Liver (tissue), 8 donors: ENCODE measurements at regions not wholly inside any gene's neighbourhood (a gene's known extent, or its start where the extent isn't known, plus 50 kb on each side); places are given as distances from the start of the nearest gene placed in this dataset.

Experiments used
- DNase-seq: peaks from one replicate; pipeline ENCODE4 v3.0.0-alpha.2; 2017; ENCODE audit warnings: low spot score
- H3K27ac ChIP-seq, 2 donors: one replicate each; pipeline ENCODE4 v1.7.0; 2013; ENCODE audit warnings: inconsistent platforms in 2 of 2, low read length in 2 of 2, control low read depth in 1 of 2, low read depth in 1 of 2, mild to moderate bottlenecking in 1 of 2
- H3K27me3 ChIP-seq, 4 donors: one replicate each; pipeline versions ENCODE4 v1.6.1 to v1.7.0; 2013; ENCODE audit warnings: low read length in 3 of 4, inconsistent platforms in 1 of 4, mild to moderate bottlenecking in 1 of 4, moderate library complexity in 1 of 4; ENCODE audit not compliant: control insufficient read depth in 4 of 4, insufficient read depth in 4 of 4
- H3K36me3 ChIP-seq, 4 donors: one replicate each; pipeline versions ENCODE4 v1.6.1 to v1.7.0; 2013; ENCODE audit warnings: low read length in 3 of 4, mild to moderate bottlenecking in 3 of 4, low read depth in 1 of 4, moderate library complexity in 1 of 4; ENCODE audit not compliant: control insufficient read depth in 4 of 4, insufficient read depth in 3 of 4
- H3K4me1 ChIP-seq, 4 donors: one replicate each; pipeline versions ENCODE4 v1.6.1 to v1.7.0; 2013; ENCODE audit warnings: low read length in 3 of 4, mild to moderate bottlenecking in 3 of 4, moderate library complexity in 1 of 4; ENCODE audit not compliant: control insufficient read depth in 4 of 4, insufficient read depth in 4 of 4
- H3K4me3 ChIP-seq, 3 donors: one replicate each; pipeline versions ENCODE4 v1.6.1 to v1.7.0; 2013; ENCODE audit warnings: low read length in 3 of 3, control low read depth in 1 of 3, low read depth in 1 of 3, mild to moderate bottlenecking in 1 of 3
- H3K9ac ChIP-seq, 2 donors: one replicate each; pipeline ENCODE4 v1.7.0; 2013; ENCODE audit warnings: low read length in 2 of 2, mild to moderate bottlenecking in 2 of 2, moderate library complexity in 2 of 2, control low read depth in 1 of 2, low read depth in 1 of 2
- H3K9me3 ChIP-seq, 4 donors: one replicate each; pipeline versions ENCODE4 v1.6.1 to v1.7.0; 2013; ENCODE audit warnings: low read length in 3 of 4; ENCODE audit not compliant: control insufficient read depth in 4 of 4
- ATF3 ChIP-seq: IDR thresholded peaks from 2 replicates; pipeline ENCODE4 v1.6.1; 2016; ENCODE audit warnings: antibody characterized with exemption
- CTCF ChIP-seq: fragments of 150-350 bp; IDR thresholded peaks from 2 replicates; pipeline ENCODE4 v1.5.1; 2017; ENCODE audit warnings: improper control_type of control experiment, low read depth, low read length; ENCODE audit not compliant: missing input control
- EGR1 ChIP-seq, 2 donors: IDR thresholded peaks; 2 replicates each; pipeline ENCODE4 v1.6.1; 2016 to 2018; ENCODE audit warnings: antibody characterized with exemption in 2 of 2, low read depth in 2 of 2
- FOXA1 ChIP-seq: IDR thresholded peaks from 2 replicates; pipeline ENCODE4 v1.6.1; 2016; ENCODE audit warnings: antibody characterized with exemption
- FOXA2 ChIP-seq: IDR thresholded peaks from 2 replicates; pipeline ENCODE4 v1.6.1; 2016; ENCODE audit warnings: antibody characterized with exemption
- GABPA ChIP-seq, 2 donors: IDR thresholded peaks in 1 of 2; conservative IDR thresholded peaks in 1 of 2; 2 replicates each; pipeline ENCODE4 v1.6.1; 2016; ENCODE audit warnings: antibody characterized with exemption in 2 of 2, mild to moderate bottlenecking in 1 of 2, moderate library complexity in 1 of 2
- HNF4A ChIP-seq, 2 donors: conservative IDR thresholded peaks; 2 replicates each; pipeline ENCODE4 v1.6.1; 2016; ENCODE audit warnings: antibody characterized with exemption in 2 of 2, mild to moderate bottlenecking in 2 of 2
- JUND ChIP-seq, 2 donors: IDR thresholded peaks; 2 replicates each; pipeline ENCODE4 v1.6.1; 2016; ENCODE audit warnings: antibody characterized with exemption in 2 of 2
- MAX ChIP-seq: IDR thresholded peaks from 2 replicates; pipeline ENCODE4 v1.6.1; 2016; ENCODE audit warnings: antibody characterized with exemption
- RAD21 ChIP-seq, 2 donors: IDR thresholded peaks; 2 replicates each; pipeline ENCODE4 v1.6.1; 2016; ENCODE audit warnings: antibody characterized with exemption in 2 of 2, mild to moderate bottlenecking in 2 of 2
- REST ChIP-seq: IDR thresholded peaks from 2 replicates; pipeline ENCODE4 v1.6.1; 2016; ENCODE audit warnings: antibody characterized with exemption, mild to moderate bottlenecking
- RXRA ChIP-seq, 2 donors: IDR thresholded peaks; 2 replicates each; pipeline ENCODE4 v1.6.1; 2017 to 2018; ENCODE audit warnings: antibody characterized with exemption in 2 of 2, mild to moderate bottlenecking in 1 of 2
- SP1 ChIP-seq: IDR thresholded peaks from 2 replicates; pipeline ENCODE4 v1.6.1; 2018; ENCODE audit warnings: antibody characterized with exemption, mild to moderate bottlenecking
- TAF1 ChIP-seq: conservative IDR thresholded peaks from 2 replicates; pipeline ENCODE4 v1.6.1; 2016; ENCODE audit warnings: antibody characterized with exemption, mild to moderate bottlenecking
- YY1 ChIP-seq: IDR thresholded peaks from 2 replicates; pipeline ENCODE4 v1.6.1; 2016; ENCODE audit warnings: antibody characterized with exemption, mild to moderate bottlenecking
- ZBTB33 ChIP-seq: IDR thresholded peaks from 2 replicates; pipeline ENCODE4 v1.6.1; 2016; ENCODE audit warnings: antibody characterized with exemption
- WGBS: extraction: QIAGEN DNeasy Blood & Tissue Kit; methylation state at CpG from one replicate; pipeline ENCODE4 v1.1.7; 2013; 5-methylcytosine and 5-hydroxymethylcytosine counted together
- donor health status: healthy.
- donor health status: healthy.
- donor health status: healthy.
- donor health status: healthy.
- donor health status: healthy.

- 97% methylated on average over 3 of the region's 3 CpGs for WGBS
- Histone ChIP-seq H3K9me3 (no peaks in the 10 kb centered on the region), H3K27me3 (no peaks in the 10 kb centered on the region), H3K4me3 (no peak overlapping the region), H3K4me1 (peaks cover 0 to 16% (median 0%) of the 10 kb centered on the region in 4 donors), H3K36me3 (no peaks in the 10 kb centered on the region), H3K9ac (no peak overlapping the region), H3K27ac (no peak overlapping the region)
- no peak for TF ChIP-seq FOXA2
- TF ChIP-seq YY1, result no peak
- no peak for TF ChIP-seq ATF3
- no peak for TF ChIP-seq RAD21 (IDR thresholded peaks at IDR 0.05)
- TF ChIP-seq ZBTB33, result no peak
- no peak for TF ChIP-seq REST
- DNase-seq, result no peak
These were observed 54.0 kb upstream of the ANKRD28 start for GRCh38 chr3:15851735-15852134.

GRCh38 chr3:15858547-15859506, 61.0 kb upstream of the ANKRD28 start:
- Histone ChIP-seq H3K9ac (peak overlapping the region; percentile 36 to 49), H3K4me1 (peaks cover 6 to 26% (median 11%) of the 10 kb centered on the region in 4 donors), H3K36me3 (no peaks in the 10 kb centered on the region), H3K9me3 (no peaks in the 10 kb centered on the region), H3K27me3 (no peaks in the 10 kb centered on the region), H3K4me3 (peak overlapping the region; percentile 51 to 98 (median 88)), H3K27ac (peak overlapping the region; percentile 90 to 92)
- peak; percentile 71 for DNase-seq
- WGBS, result 2% methylated on average over 70 of the region's 70 CpGs
- TF ChIP-seq YY1, result peak; percentile 47
- no peak for TF ChIP-seq MAX
- peak in 1 of 2 donors; percentile 57 for TF ChIP-seq GABPA (IDR thresholded peaks at IDR 0.05 in 1 of 2, conservative IDR thresholded peaks at IDR 0.05 in 1 of 2)
- peak in 1 of 2 donors; percentile 40 for TF ChIP-seq JUND (IDR thresholded peaks at IDR 0.05)
- TF ChIP-seq SP1, result peak; percentile 79
- no peak for TF ChIP-seq ZBTB33
- TF ChIP-seq RXRA (IDR thresholded peaks at IDR 0.05), result peak; percentile 90 to 92
- no peak for TF ChIP-seq FOXA1
- TF ChIP-seq TAF1, result no peak
- TF ChIP-seq HNF4A (conservative IDR thresholded peaks at IDR 0.05), result peak; percentile 74 to 77
- no peak for TF ChIP-seq REST
- TF ChIP-seq CTCF, result peak; percentile 43
- TF ChIP-seq EGR1 (IDR thresholded peaks at IDR 0.05; ENCODE audit: low read depth in 2 of 2), result peak in 1 of 2 donors; percentile 8
